ENCODE measurements at regions not wholly inside any gene's neighbourhood (a gene's known extent, or its start where the extent isn't known, plus 50 kb on each side); places are given as distances from the start of the nearest gene placed in this dataset.

DNA sequence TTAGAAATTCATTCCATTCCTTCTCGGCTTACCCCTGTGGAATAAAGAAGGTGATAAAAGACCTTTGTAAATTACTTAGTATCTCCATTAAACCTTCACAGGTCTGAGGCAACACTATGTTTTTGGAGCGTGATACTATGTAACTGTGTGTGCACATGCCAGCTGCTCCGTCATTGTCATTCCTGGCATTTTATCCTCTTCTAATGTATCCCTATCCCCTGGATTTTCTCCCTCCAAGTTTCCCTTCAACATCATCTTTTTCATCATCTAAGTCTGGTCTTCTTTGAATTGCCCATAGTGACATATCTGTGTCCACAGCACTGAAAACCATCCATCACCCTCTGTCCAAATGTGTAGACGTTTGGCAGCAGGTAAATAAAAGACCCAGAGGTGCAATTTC lies 125.7 kb downstream of the TEX36 start (continued):
- TF ChIP-seq EZH2phosphoT487 (IDR thresholded peaks at IDR 0.05; ENCODE audit: borderline replicate concordance, low read depth) (no peak), RFX5 (IDR thresholded peaks at IDR 0.05; ENCODE audit: low read length) (no peak), JUND (IDR thresholded peaks at IDR 0.05) (no peak)

DNA sequence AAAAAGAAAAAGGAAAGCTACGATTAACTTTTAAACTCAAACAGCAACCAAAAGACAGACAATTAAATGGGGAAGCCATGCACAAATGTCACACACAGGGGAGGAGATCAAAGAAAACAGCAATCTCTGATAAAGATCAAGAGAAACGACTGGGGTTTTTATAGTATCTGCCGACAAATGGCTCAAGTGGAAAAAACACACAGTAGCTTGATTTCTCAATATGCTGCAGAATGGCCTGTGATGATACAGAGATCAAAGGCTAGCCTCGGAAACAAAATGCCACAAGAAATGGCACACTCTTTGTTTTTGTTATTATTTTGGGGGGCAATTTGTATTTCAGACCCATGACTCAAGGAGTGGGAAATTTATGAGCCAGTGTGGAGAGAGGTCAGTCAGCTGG lies 126.1 kb downstream of the TEX36 start:
- no peak overlapping the region for H3K4me3 ChIP-seq (ENCODE audit: low read depth in 2 of 2, low read length in 1 of 2)
- no peaks in the 10 kb centered on the region for H3K9me2 ChIP-seq
- H2AFZ ChIP-seq (ENCODE audit: low read depth): no peak overlapping the region
- CTCF ChIA-PET: interaction anchor here (0.8 kb wide), 1 partner anchor 341 kb away, joined by 3 read pairs; no protein-coding TSS in a partner anchor
- no peaks in the 10 kb centered on the region for H3F3A ChIP-seq (replicated peaks; ENCODE audit: insufficient read depth)
- no peaks in the 10 kb centered on the region for H3K9me3 ChIP-seq
- H3K4me1 ChIP-seq (ENCODE audit: control insufficient read depth in 1 of 2, insufficient read depth in 2 of 2, low read depth in 1 of 2, low read length in 1 of 2): no peaks in the 10 kb centered on the region
- no peak overlapping the region for H3K9ac ChIP-seq
- no peaks in the 10 kb centered on the region for H3K27me3 ChIP-seq (ENCODE audit: insufficient read depth)
- TF ChIP-seq ELF1 (IDR thresholded peaks at IDR 0.05) (no peak), TCF12 (IDR thresholded peaks at IDR 0.05) (no peak), NFIC (IDR thresholded peaks at IDR 0.05; ENCODE audit: borderline replicate concordance) (no peak), SMC3 (IDR thresholded peaks at IDR 0.05; ENCODE audit: low read depth, low read length) (no peak), FOXJ3 (CRISPR knock-in tag; IDR thresholded peaks at IDR 0.05) (no peak), RXRA (IDR thresholded peaks at IDR 0.05; ENCODE audit: borderline replicate concordance, low read depth) (no peak), YY1 (IDR thresholded peaks at IDR 0.05; ENCODE audit: low read depth) (no peak), CHD2 (IDR thresholded peaks at IDR 0.05; ENCODE audit: low read length, partially characterized antibody) (no peak), TEAD4 (IDR thresholded peaks at IDR 0.05; ENCODE audit: borderline replicate concordance, insufficient read depth) (no peak), FOXM1 (IDR thresholded peaks at IDR 0.05; ENCODE audit: low read depth) (no peak), FOSL2 (IDR thresholded peaks at IDR 0.05; ENCODE audit: borderline replicate concordance, low read depth) (no peak), TAF1 (IDR thresholded peaks at IDR 0.05; ENCODE audit: borderline replicate concordance, low read depth, low read length) (no peak)
- TF ChIP-seq, protein P1, sequence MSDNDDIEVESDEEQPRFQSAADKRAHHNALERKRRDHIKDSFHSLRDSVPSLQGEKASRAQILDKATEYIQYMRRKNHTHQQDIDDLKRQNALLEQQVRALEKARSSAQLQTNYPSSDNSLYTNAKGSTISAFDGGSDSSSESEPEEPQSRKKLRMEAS (IDR thresholded peaks at IDR 0.05; ENCODE audit: low read depth): no peak
- TF ChIP-seq, protein P2, sequence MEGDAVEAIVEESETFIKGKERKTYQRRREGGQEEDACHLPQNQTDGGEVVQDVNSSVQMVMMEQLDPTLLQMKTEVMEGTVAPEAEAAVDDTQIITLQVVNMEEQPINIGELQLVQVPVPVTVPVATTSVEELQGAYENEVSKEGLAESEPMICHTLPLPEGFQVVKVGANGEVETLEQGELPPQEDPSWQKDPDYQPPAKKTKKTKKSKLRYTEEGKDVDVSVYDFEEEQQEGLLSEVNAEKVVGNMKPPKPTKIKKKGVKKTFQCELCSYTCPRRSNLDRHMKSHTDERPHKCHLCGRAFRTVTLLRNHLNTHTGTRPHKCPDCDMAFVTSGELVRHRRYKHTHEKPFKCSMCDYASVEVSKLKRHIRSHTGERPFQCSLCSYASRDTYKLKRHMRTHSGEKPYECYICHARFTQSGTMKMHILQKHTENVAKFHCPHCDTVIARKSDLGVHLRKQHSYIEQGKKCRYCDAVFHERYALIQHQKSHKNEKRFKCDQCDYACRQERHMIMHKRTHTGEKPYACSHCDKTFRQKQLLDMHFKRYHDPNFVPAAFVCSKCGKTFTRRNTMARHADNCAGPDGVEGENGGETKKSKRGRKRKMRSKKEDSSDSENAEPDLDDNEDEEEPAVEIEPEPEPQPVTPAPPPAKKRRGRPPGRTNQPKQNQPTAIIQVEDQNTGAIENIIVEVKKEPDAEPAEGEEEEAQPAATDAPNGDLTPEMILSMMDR (IDR thresholded peaks at IDR 0.05): no peak
- no peaks in the 10 kb centered on the region for H3K79me2 ChIP-seq (ENCODE audit: insufficient read depth)
- H3K36me3 ChIP-seq (replicated peaks in 1 of 2; ENCODE audit: control insufficient read depth in 1 of 2, insufficient read depth in 2 of 2, low read length in 1 of 2): no peaks in the 10 kb centered on the region
- H3K27ac ChIP-seq (ENCODE audit: low read depth in 2 of 2, low read length in 1 of 2): no peak overlapping the region
- 49% methylated on average over 4 of the region's 4 CpGs for WGBS (ENCODE audit: low lambda C conversion rate)
- DNase-seq: no peak
- POLR2A ChIA-PET: no interaction called here
- H3K4me2 ChIP-seq: no peak overlapping the region
- no peaks in the 10 kb centered on the region for H4K20me1 ChIP-seq (ENCODE audit: insufficient read depth)

DNA sequence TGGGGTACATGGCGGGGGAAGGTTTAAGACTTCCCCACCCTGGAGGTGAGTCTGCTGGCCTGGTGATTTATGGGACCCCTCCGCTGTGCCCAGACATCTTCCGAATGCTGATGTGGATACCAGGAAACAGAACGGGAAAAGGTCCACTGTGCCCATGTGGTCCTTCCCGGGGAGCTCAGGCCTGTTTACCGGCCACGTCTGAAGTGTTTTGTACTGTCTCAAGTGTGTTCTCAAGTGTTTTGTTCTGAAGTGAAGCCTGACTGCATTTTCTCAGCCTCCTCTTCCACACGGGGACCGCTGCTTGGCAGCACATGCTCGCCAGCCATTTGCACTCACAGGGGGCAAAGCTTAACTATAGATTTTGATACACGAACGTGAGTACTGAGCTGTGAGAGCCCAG lies 127.2 kb downstream of the TEX36 start:
- H4K20me1 ChIP-seq (ENCODE audit: insufficient read depth): no peaks in the 10 kb centered on the region
- POLR2A ChIA-PET: no interaction called here
- no peaks in the 10 kb centered on the region for H3K79me2 ChIP-seq (ENCODE audit: insufficient read depth)
- no peaks in the 10 kb centered on the region for H3K9me3 ChIP-seq
- CTCF ChIA-PET: no interaction called here
- no peaks in the 10 kb centered on the region for H3K27me3 ChIP-seq (ENCODE audit: insufficient read depth)
- H3K4me2 ChIP-seq: no peak overlapping the region
- no peaks in the 10 kb centered on the region for H3K9me2 ChIP-seq
- H3K4me1 ChIP-seq (ENCODE audit: control insufficient read depth in 1 of 2, insufficient read depth in 2 of 2, low read depth in 1 of 2, low read length in 1 of 2): no peaks in the 10 kb centered on the region
- no peaks in the 10 kb centered on the region for H3F3A ChIP-seq (replicated peaks; ENCODE audit: insufficient read depth)
- no peak overlapping the region for H3K4me3 ChIP-seq (ENCODE audit: low read depth in 2 of 2, low read length in 1 of 2)
- no peaks in the 10 kb centered on the region for H3K36me3 ChIP-seq (replicated peaks in 1 of 2; ENCODE audit: control insufficient read depth in 1 of 2, insufficient read depth in 2 of 2, low read length in 1 of 2)
- WGBS (ENCODE audit: low lambda C conversion rate): 49% methylated on average over 7 of the region's 12 CpGs
- no peak overlapping the region for H3K9ac ChIP-seq
- no peak overlapping the region for H2AFZ ChIP-seq (ENCODE audit: low read depth)
- no peak for DNase-seq
- H3K27ac ChIP-seq (ENCODE audit: low read depth in 2 of 2, low read length in 1 of 2): no peak overlapping the region
- TF ChIP-seq RAD21 (IDR thresholded peaks at IDR 0.05; ENCODE audit: low read length) (no peak), SIN3A (IDR thresholded peaks at IDR 0.05; ENCODE audit: borderline replicate concordance, low read depth, low read length) (no peak), MXI1 (IDR thresholded peaks at IDR 0.05; ENCODE audit: low read depth, low read length) (no peak), EZH2phosphoT487 (IDR thresholded peaks at IDR 0.05; ENCODE audit: borderline replicate concordance, low read depth) (no peak), FOSL2 (IDR thresholded peaks at IDR 0.05; ENCODE audit: borderline replicate concordance, low read depth) (no peak), RFX5 (IDR thresholded peaks at IDR 0.05; ENCODE audit: low read length) (no peak), NFIC (IDR thresholded peaks at IDR 0.05; ENCODE audit: borderline replicate concordance) (no peak), FOXJ3 (CRISPR knock-in tag; IDR thresholded peaks at IDR 0.05) (no peak)
- TF ChIP-seq, protein P3, sequence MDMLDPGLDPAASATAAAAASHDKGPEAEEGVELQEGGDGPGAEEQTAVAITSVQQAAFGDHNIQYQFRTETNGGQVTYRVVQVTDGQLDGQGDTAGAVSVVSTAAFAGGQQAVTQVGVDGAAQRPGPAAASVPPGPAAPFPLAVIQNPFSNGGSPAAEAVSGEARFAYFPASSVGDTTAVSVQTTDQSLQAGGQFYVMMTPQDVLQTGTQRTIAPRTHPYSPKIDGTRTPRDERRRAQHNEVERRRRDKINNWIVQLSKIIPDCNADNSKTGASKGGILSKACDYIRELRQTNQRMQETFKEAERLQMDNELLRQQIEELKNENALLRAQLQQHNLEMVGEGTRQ (IDR thresholded peaks at IDR 0.05; ENCODE audit: borderline replicate concordance, low read depth, low read length): no peak
- TF ChIP-seq, protein P4, sequence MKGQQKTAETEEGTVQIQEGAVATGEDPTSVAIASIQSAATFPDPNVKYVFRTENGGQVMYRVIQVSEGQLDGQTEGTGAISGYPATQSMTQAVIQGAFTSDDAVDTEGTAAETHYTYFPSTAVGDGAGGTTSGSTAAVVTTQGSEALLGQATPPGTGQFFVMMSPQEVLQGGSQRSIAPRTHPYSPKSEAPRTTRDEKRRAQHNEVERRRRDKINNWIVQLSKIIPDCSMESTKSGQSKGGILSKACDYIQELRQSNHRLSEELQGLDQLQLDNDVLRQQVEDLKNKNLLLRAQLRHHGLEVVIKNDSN (IDR thresholded peaks at IDR 0.05; ENCODE audit: borderline replicate concordance, low read depth): no peak
- TF ChIP-seq, protein P5, sequence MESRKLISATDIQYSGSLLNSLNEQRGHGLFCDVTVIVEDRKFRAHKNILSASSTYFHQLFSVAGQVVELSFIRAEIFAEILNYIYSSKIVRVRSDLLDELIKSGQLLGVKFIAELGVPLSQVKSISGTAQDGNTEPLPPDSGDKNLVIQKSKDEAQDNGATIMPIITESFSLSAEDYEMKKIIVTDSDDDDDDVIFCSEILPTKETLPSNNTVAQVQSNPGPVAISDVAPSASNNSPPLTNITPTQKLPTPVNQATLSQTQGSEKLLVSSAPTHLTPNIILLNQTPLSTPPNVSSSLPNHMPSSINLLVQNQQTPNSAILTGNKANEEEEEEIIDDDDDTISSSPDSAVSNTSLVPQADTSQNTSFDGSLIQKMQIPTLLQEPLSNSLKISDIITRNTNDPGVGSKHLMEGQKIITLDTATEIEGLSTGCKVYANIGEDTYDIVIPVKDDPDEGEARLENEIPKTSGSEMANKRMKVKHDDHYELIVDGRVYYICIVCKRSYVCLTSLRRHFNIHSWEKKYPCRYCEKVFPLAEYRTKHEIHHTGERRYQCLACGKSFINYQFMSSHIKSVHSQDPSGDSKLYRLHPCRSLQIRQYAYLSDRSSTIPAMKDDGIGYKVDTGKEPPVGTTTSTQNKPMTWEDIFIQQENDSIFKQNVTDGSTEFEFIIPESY (IDR thresholded peaks at IDR 0.05; ENCODE audit: borderline replicate concordance, low read depth): no peak

All from SK-N-SH (cell line).